PC-3 (cell line): ENCODE measurements at regions not wholly inside any gene's neighbourhood (a gene's known extent, or its start where the extent isn't known, plus 50 kb on each side); places are given as distances from the start of the nearest gene placed in this dataset.

Experiments
- ATAC-seq: fragments of 200-7000 bp; cut with Tn5 transposase; 2 replicates; pipeline ENCODE4 v1.9.1; 2020; ENCODE audit warnings: mild to moderate bottlenecking, moderate library complexity
- BruUV-seq: library from RNA; stranded (reverse); fragments of 400-500 nt; replicated peaks from 2 replicates; lab custom pipeline; 2021; lab: Mats Ljungman, UMichigan
- CTCF ChIA-PET: fragments of 300-600 bp; sonication (Branson Sonifier 250); formaldehyde crosslinking; loops from one replicate; lab custom pipeline; 2022; ENCODE audit warnings: antibody characterized with exemption; lab: Charles Lee
- POLR2A ChIA-PET: fragments of 300-600 bp; sonication (Branson Sonifier 250); formaldehyde crosslinking; loops from one replicate; lab custom pipeline; 2022; ENCODE audit warnings: antibody characterized with exemption; ENCODE audit not compliant: unreplicated experiment; lab: Charles Lee
- DNase-seq: peaks from one replicate; pipeline ENCODE4 v3.0.0-alpha.2; 2015
- H2AFZ ChIP-seq: fragments of 300-600 bp; sonication (generic); 2 replicates; pipeline ENCODE4 v1.6.0; 2016; ENCODE audit warnings: antibody characterized with exemption, low read length
- H3F3A ChIP-seq: fragments of 300-600 bp; sonication (generic); one replicate; pipeline ENCODE4 v1.6.0; 2017; ENCODE audit warnings: antibody characterized with exemption, low read length, control low read depth, mild to moderate bottlenecking; ENCODE audit not compliant: unreplicated experiment
- H3K27ac ChIP-seq: fragments of 300-600 bp; sonication (generic); 2 replicates; pipeline ENCODE4 v1.5.1; 2016; ENCODE audit warnings: mild to moderate bottlenecking, low read length
- H3K27me3 ChIP-seq: fragments of 300-600 bp; sonication (generic); 2 replicates; pipeline ENCODE4 v1.6.1; 2016; ENCODE audit warnings: low read length, mixed read lengths
- H3K36me3 ChIP-seq: fragments of 300-600 bp; sonication (generic); 2 replicates; pipeline ENCODE4 v1.6.1; 2016; ENCODE audit warnings: low read depth, mixed run types, low read length, mixed read lengths
- H3K4me1 ChIP-seq: fragments of 300-600 bp; sonication (generic); 2 replicates; pipeline ENCODE4 v1.5.1; 2016; ENCODE audit warnings: low read length; ENCODE audit not compliant: insufficient read depth
- H3K4me2 ChIP-seq: fragments of 300-600 bp; sonication (generic); 2 replicates; pipeline ENCODE4 v1.6.0; 2016; ENCODE audit warnings: low read length
- H3K4me3 ChIP-seq: fragments of 300-600 bp; sonication (generic); 2 replicates; pipeline ENCODE4 v1.5.1; 2016; ENCODE audit warnings: mild to moderate bottlenecking, low read length, mixed read lengths
- H3K79me2 ChIP-seq: fragments of 300-600 bp; sonication (generic); 2 replicates; pipeline ENCODE4 v1.6.1; 2017; ENCODE audit warnings: low read length, mixed read lengths
- H3K9ac ChIP-seq: fragments of 300-600 bp; sonication (generic); 2 replicates; pipeline ENCODE4 v1.6.0; 2016; ENCODE audit warnings: mild to moderate bottlenecking, low read length
- H3K9me2 ChIP-seq: fragments of 300-600 bp; sonication (generic); replicated peaks from 2 replicates; pipeline ENCODE4 v1.6.1; 2016; ENCODE audit warnings: mixed run types, low read length, mixed read lengths
- H3K9me3 ChIP-seq: fragments of 300-600 bp; sonication (generic); 2 replicates; pipeline ENCODE4 v1.6.1; 2016; ENCODE audit warnings: low read length, mixed read lengths
- H4K20me1 ChIP-seq: fragments of 300-600 bp; sonication (generic); 2 replicates; pipeline ENCODE4 v1.6.1; 2016; ENCODE audit warnings: low read length, mixed read lengths
- CTCF ChIP-seq: fragments of 300-600 bp; sonication (generic); conservative IDR thresholded peaks from 2 replicates; pipeline ENCODE4 v1.5.1; 2017; ENCODE audit warnings: antibody characterized with exemption, low read depth, mild to moderate bottlenecking, low read length
- EZH2 ChIP-seq: fragments of 300-600 bp; sonication (generic); IDR thresholded peaks from one replicate; pipeline ENCODE4 v1.6.1; 2017; ENCODE audit warnings: antibody characterized with exemption, mild to moderate bottlenecking, low read length; ENCODE audit not compliant: unreplicated experiment
- EZH2phosphoT487 ChIP-seq: fragments of 300-600 bp; sonication (generic); IDR thresholded peaks from 2 replicates; pipeline ENCODE4 v1.6.1; 2018; ENCODE audit warnings: mild to moderate bottlenecking, antibody characterized with exemption, low read length, borderline replicate concordance
- intact Hi-C: fragments of 100-400 bp; cut with micrococcal nuclease; formaldehyde crosslinking; loops from 2 replicates; pipeline ENCODE4 v1.9.0; 2023

GRCh38 chr4:156036496-156036895, 82.8 kb upstream of the CTSO start:
- H3K9me3 ChIP-seq: no peaks in the 10 kb centered on the region
- H3K4me2 ChIP-seq: no peak overlapping the region
- ATAC-seq: no peak
- no peak overlapping the region for H3K27ac ChIP-seq
- BruUV-seq: no TSS peak
- H3K27me3 ChIP-seq: no peaks in the 10 kb centered on the region
- H3K4me3 ChIP-seq: no peak overlapping the region
- H2AFZ ChIP-seq: no peak overlapping the region
- intact Hi-C loops: no loop called here
- no peaks in the 10 kb centered on the region for H3F3A ChIP-seq
- DNase-seq: no peak
- no peaks in the 10 kb centered on the region for H3K9me2 ChIP-seq
- no peaks in the 10 kb centered on the region for H3K36me3 ChIP-seq
- TF ChIP-seq EZH2phosphoT487 (no peak), EZH2 (no peak), CTCF (no peak)
- ChIA-PET CTCF (no interaction called here), POLR2A (no interaction called here)
- no peaks in the 10 kb centered on the region for H3K4me1 ChIP-seq
- H4K20me1 ChIP-seq: no peaks in the 10 kb centered on the region
- H3K79me2 ChIP-seq: no peaks in the 10 kb centered on the region
- H3K9ac ChIP-seq: no peak overlapping the region

- no peak overlapping the region for H3K4me2 ChIP-seq
- H2AFZ ChIP-seq: no peak overlapping the region
- no peaks in the 10 kb centered on the region for H4K20me1 ChIP-seq
- no peaks in the 10 kb centered on the region for H3K9me3 ChIP-seq
- no peak overlapping the region for H3K9ac ChIP-seq
- no peaks in the 10 kb centered on the region for H3K4me1 ChIP-seq
- no TSS peak for BruUV-seq
- no peak for DNase-seq
- TF ChIP-seq EZH2phosphoT487 (no peak), CTCF (no peak), EZH2 (no peak)
- no peaks in the 10 kb centered on the region for H3F3A ChIP-seq
- no peak overlapping the region for H3K4me3 ChIP-seq
- H3K79me2 ChIP-seq: no peaks in the 10 kb centered on the region
- H3K27ac ChIP-seq: no peak overlapping the region
- no peak for ATAC-seq
- H3K27me3 ChIP-seq: no peaks in the 10 kb centered on the region
- POLR2A ChIA-PET: no interaction called here
- no peaks in the 10 kb centered on the region for H3K9me2 ChIP-seq
- no peaks in the 10 kb centered on the region for H3K36me3 ChIP-seq
- CTCF ChIA-PET: no interaction called here
- intact Hi-C loops: no loop called here
Measured at GRCh38 chr4:156029691-156030090, 76.0 kb upstream of the CTSO start.

GRCh38 chr4:156021298-156021697, 67.6 kb upstream of the CTSO start:
- no peak overlapping the region for H2AFZ ChIP-seq
- no TSS peak for BruUV-seq
- H3K9ac ChIP-seq: no peak overlapping the region
- TF ChIP-seq EZH2phosphoT487 (no peak), EZH2 (no peak), CTCF (no peak)
- ATAC-seq (no peak), DNase-seq (no peak)
- no peak overlapping the region for H3K4me2 ChIP-seq
- no peaks in the 10 kb centered on the region for H3K9me3 ChIP-seq
- POLR2A ChIA-PET: no interaction called here
- H3K79me2 ChIP-seq: no peaks in the 10 kb centered on the region
- intact Hi-C loops: no loop called here
- H3K27me3 ChIP-seq: no peaks in the 10 kb centered on the region
- H3K27ac ChIP-seq: no peak overlapping the region
- H3F3A ChIP-seq: no peaks in the 10 kb centered on the region
- H3K36me3 ChIP-seq: no peaks in the 10 kb centered on the region
- H4K20me1 ChIP-seq: no peaks in the 10 kb centered on the region
- no peaks in the 10 kb centered on the region for H3K9me2 ChIP-seq
- no peaks in the 10 kb centered on the region for H3K4me1 ChIP-seq
- H3K4me3 ChIP-seq: no peak overlapping the region
- CTCF ChIA-PET: no interaction called here
